Neuronal stem cell (in vitro differentiated cells): ENCODE measurements at regions not wholly inside any gene's neighbourhood (a gene's known extent, or its start where the extent isn't known, plus 50 kb on each side); places are given as distances from the start of the nearest gene placed in this dataset.

Source experiments
- DNase-seq: peaks from one replicate; pipeline ENCODE4 v3.0.0-alpha.2; 2013; ENCODE audit warnings: low spot score
- H2AFZ ChIP-seq: one replicate; pipeline ENCODE4 v1.6.1; 2013; ENCODE audit warnings: mild to moderate bottlenecking, low read length, inconsistent platforms
- H2AK5ac ChIP-seq: 2 replicates; pipeline ENCODE4 v1.6.1; 2013; ENCODE audit warnings: low read depth, mild to moderate bottlenecking, inconsistent platforms, low read length, moderate library complexity, mixed read lengths
- H2BK120ac ChIP-seq: 2 replicates; pipeline ENCODE4 v1.6.1; 2013; ENCODE audit warnings: low read depth, mild to moderate bottlenecking, inconsistent platforms, low read length, moderate library complexity, mixed read lengths
- H2BK12ac ChIP-seq: one replicate; pipeline ENCODE4 v1.6.1; 2013; ENCODE audit warnings: low read length, inconsistent platforms
- H2BK15ac ChIP-seq: 2 replicates; pipeline ENCODE4 v1.6.1; 2013; ENCODE audit warnings: mild to moderate bottlenecking, low read length, inconsistent platforms, mixed read lengths
- H2BK5ac ChIP-seq: one replicate; pipeline ENCODE4 v1.6.1; 2013; ENCODE audit warnings: inconsistent platforms, mild to moderate bottlenecking, low read length, moderate library complexity
- H3K14ac ChIP-seq: one replicate; pipeline ENCODE4 v1.6.1; 2013; ENCODE audit warnings: low read length, inconsistent platforms
- H3K18ac ChIP-seq: 2 replicates; pipeline ENCODE4 v1.6.1; 2013; ENCODE audit warnings: low read length, inconsistent platforms
- H3K23ac ChIP-seq: 2 replicates; pipeline ENCODE4 v1.6.1; 2013; ENCODE audit warnings: low read depth, mild to moderate bottlenecking, mixed read lengths, low read length, inconsistent platforms; ENCODE audit not compliant: poor library complexity
- H3K27ac ChIP-seq: replicated peaks from 3 replicates; pipeline ENCODE4 v1.5.1; 2013; ENCODE audit warnings: low read length, inconsistent platforms
- H3K27me3 ChIP-seq, 3 experiments: 2 replicates each; pipeline ENCODE4 v1.6.1; 2013; ENCODE audit warnings: low read length in 3 of 3, mild to moderate bottlenecking in 2 of 3, inconsistent platforms in 1 of 3, low read depth in 1 of 3, mixed read lengths in 1 of 3, moderate library complexity in 1 of 3; ENCODE audit not compliant: control insufficient read depth in 3 of 3, insufficient read depth in 3 of 3
- H3K36me3 ChIP-seq, 2 donors: replicated peaks in 1 of 2; 2 replicates each; pipeline ENCODE4 v1.6.1; 2013; ENCODE audit warnings: low read length in 2 of 2; ENCODE audit not compliant: control insufficient read depth in 2 of 2, insufficient read depth in 2 of 2
- H3K4ac ChIP-seq: 2 replicates; pipeline ENCODE4 v1.6.1; 2013; ENCODE audit warnings: inconsistent platforms, mild to moderate bottlenecking, low read length, moderate library complexity
- H3K4me1 ChIP-seq, 2 donors: 1 replicate in 1 of 2; 2 replicates in 1 of 2; pipeline ENCODE4 v1.6.1; 2013; ENCODE audit warnings: low read length in 2 of 2, low read depth in 1 of 2; ENCODE audit not compliant: control insufficient read depth in 2 of 2, insufficient read depth in 1 of 2
- H3K4me2 ChIP-seq: one replicate; pipeline ENCODE4 v1.6.1; 2013; ENCODE audit warnings: mild to moderate bottlenecking, low read length, inconsistent platforms; ENCODE audit not compliant: insufficient read depth, poor library complexity, severe bottlenecking
- H3K4me3 ChIP-seq, 2 donors: 2 replicates each; pipeline ENCODE4 v1.5.1; 2013; ENCODE audit warnings: low read length in 2 of 2, mild to moderate bottlenecking in 2 of 2, inconsistent platforms in 1 of 2, moderate library complexity in 1 of 2
- H3K79me1 ChIP-seq: one replicate; pipeline ENCODE4 v1.6.1; 2013; ENCODE audit warnings: low read depth, mild to moderate bottlenecking, inconsistent platforms, low read length, moderate library complexity
- H3K9ac ChIP-seq: one replicate; pipeline ENCODE4 v1.6.1; 2013; ENCODE audit warnings: mild to moderate bottlenecking, low read depth, low read length, inconsistent platforms; ENCODE audit not compliant: poor library complexity
- H3K9me3 ChIP-seq, 2 donors: replicated peaks in 1 of 2; 2 replicates each; pipeline versions ENCODE3 to v1.6.1; 2013; ENCODE audit warnings: low read length in 2 of 2, mild to moderate bottlenecking in 2 of 2, inconsistent platforms in 1 of 2, low read depth in 1 of 2, mixed read lengths in 1 of 2, moderate library complexity in 1 of 2; ENCODE audit not compliant: control insufficient read depth in 2 of 2, insufficient read depth in 1 of 2
- H4K8ac ChIP-seq: one replicate; pipeline ENCODE4 v1.6.1; 2013; ENCODE audit warnings: low read depth, mild to moderate bottlenecking, inconsistent platforms, low read length, moderate library complexity
- H4K91ac ChIP-seq: one replicate; pipeline ENCODE4 v1.6.1; 2013; ENCODE audit warnings: low read length, low read depth, mild to moderate bottlenecking, inconsistent platforms; ENCODE audit not compliant: poor library complexity
- WGBS, 2 donors: extraction: QIAGEN DNeasy Blood & Tissue Kit; methylation state at CpG; one replicate each; pipeline ENCODE4 v1.1.7; 2013; ENCODE audit warnings: missing lambda C conversion rate in 2 of 2, mixed read lengths in 1 of 2; ENCODE audit not compliant: insufficient read length in 2 of 2, insufficient replicate concordance in 1 of 2; ENCODE audit errors: extremely low coverage in 2 of 2; 5-methylcytosine and 5-hydroxymethylcytosine counted together

- H3K4ac ChIP-seq = no peak overlapping the region
- H3K23ac ChIP-seq = no peak overlapping the region
- no peak overlapping the region for H2BK120ac ChIP-seq
- DNase-seq = no peak
- H4K91ac ChIP-seq = no peak overlapping the region
- no peaks in the 10 kb centered on the region for H3K79me1 ChIP-seq
- H3K9me3 ChIP-seq = no peaks in the 10 kb centered on the region
- no peaks in the 10 kb centered on the region for H3K36me3 ChIP-seq
- no peak overlapping the region for H3K18ac ChIP-seq
- no peak overlapping the region for H3K4me3 ChIP-seq
- H2BK5ac ChIP-seq = no peak overlapping the region
- H3K14ac ChIP-seq = no peak overlapping the region
- H2AFZ ChIP-seq = no peak overlapping the region
- H4K8ac ChIP-seq = no peak overlapping the region
- no peak overlapping the region for H3K4me2 ChIP-seq
- no peaks in the 10 kb centered on the region for H3K27me3 ChIP-seq
- no peak overlapping the region for H3K9ac ChIP-seq
- no peak overlapping the region for H2AK5ac ChIP-seq
- H2BK15ac ChIP-seq = no peak overlapping the region
- H3K4me1 ChIP-seq = no peaks in the 10 kb centered on the region
- no peak overlapping the region for H2BK12ac ChIP-seq
- H3K27ac ChIP-seq = no peak overlapping the region
Measured at GRCh38 chr6:74320715-74321114, 624.7 kb downstream of the CD109 start.

GRCh38 chr6:74320074-74320473 lies 624.1 kb downstream of the CD109 start:
- Histone ChIP-seq H2BK12ac (no peak overlapping the region), H3K14ac (no peak overlapping the region), H3K79me1 (no peaks in the 10 kb centered on the region), H3K27me3 (no peaks in the 10 kb centered on the region), H3K9ac (no peak overlapping the region), H2BK120ac (no peak overlapping the region), H3K4me2 (no peak overlapping the region), H3K9me3 (no peaks in the 10 kb centered on the region), H2AFZ (no peak overlapping the region), H2AK5ac (no peak overlapping the region), H3K36me3 (no peaks in the 10 kb centered on the region), H3K4me3 (no peak overlapping the region), H3K27ac (no peak overlapping the region), H4K91ac (no peak overlapping the region), H2BK5ac (no peak overlapping the region), H3K4me1 (no peaks in the 10 kb centered on the region), H3K18ac (no peak overlapping the region), H3K23ac (no peak overlapping the region), H4K8ac (no peak overlapping the region), H3K4ac (no peak overlapping the region), H2BK15ac (no peak overlapping the region)
- no peak for DNase-seq

GRCh38 chr6:74319292-74319691 lies 623.3 kb downstream of the CD109 start:
- H2AFZ ChIP-seq = no peak overlapping the region
- no peaks in the 10 kb centered on the region for H3K4me1 ChIP-seq
- no peaks in the 10 kb centered on the region for H3K9me3 ChIP-seq
- no peaks in the 10 kb centered on the region for H3K79me1 ChIP-seq
- no peak overlapping the region for H3K27ac ChIP-seq
- WGBS, 2 donors = no CpG with 5 or more reads among the region's 2 CpGs
- H3K4me3 ChIP-seq = no peak overlapping the region
- no peak overlapping the region for H2BK5ac ChIP-seq
- DNase-seq = no peak
- H2BK120ac ChIP-seq = no peak overlapping the region
- no peak overlapping the region for H3K4me2 ChIP-seq
- H4K91ac ChIP-seq = no peak overlapping the region
- no peak overlapping the region for H3K9ac ChIP-seq
- no peak overlapping the region for H2AK5ac ChIP-seq
- H3K36me3 ChIP-seq = no peaks in the 10 kb centered on the region
- H3K18ac ChIP-seq = no peak overlapping the region
- H2BK12ac ChIP-seq = no peak overlapping the region
- no peak overlapping the region for H2BK15ac ChIP-seq
- H4K8ac ChIP-seq = no peak overlapping the region
- H3K23ac ChIP-seq = no peak overlapping the region
- H3K14ac ChIP-seq = no peak overlapping the region
- H3K4ac ChIP-seq = no peak overlapping the region
- no peaks in the 10 kb centered on the region for H3K27me3 ChIP-seq

GRCh38 chr6:74318738-74319137 lies 622.7 kb downstream of the CD109 start:
- H3K9ac ChIP-seq = no peak overlapping the region
- no peak overlapping the region for H3K23ac ChIP-seq
- no peak overlapping the region for H3K18ac ChIP-seq
- no peak overlapping the region for H4K91ac ChIP-seq
- no peak overlapping the region for H2AFZ ChIP-seq
- H3K4me1 ChIP-seq = no peaks in the 10 kb centered on the region
- no peaks in the 10 kb centered on the region for H3K79me1 ChIP-seq
- no peak overlapping the region for H3K4ac ChIP-seq
- no peak overlapping the region for H3K27ac ChIP-seq
- no peaks in the 10 kb centered on the region for H3K36me3 ChIP-seq
- no peak overlapping the region for H4K8ac ChIP-seq
- H3K4me3 ChIP-seq = no peak overlapping the region
- no peak for DNase-seq
- H2BK5ac ChIP-seq = no peak overlapping the region
- no peak overlapping the region for H2BK12ac ChIP-seq
- H2BK15ac ChIP-seq = no peak overlapping the region
- no peak overlapping the region for H2AK5ac ChIP-seq
- H3K9me3 ChIP-seq = no peaks in the 10 kb centered on the region
- no peaks in the 10 kb centered on the region for H3K27me3 ChIP-seq
- H2BK120ac ChIP-seq = no peak overlapping the region
- no peak overlapping the region for H3K14ac ChIP-seq
- H3K4me2 ChIP-seq = no peak overlapping the region
